HEK293 (cell line): ENCODE measurements at regions not wholly inside any gene's neighbourhood (a gene's known extent, or its start where the extent isn't known, plus 50 kb on each side); places are given as distances from the start of the nearest gene placed in this dataset.

Experiments used
- CTCF ChIA-PET: fragments of 350-600 bp; formaldehyde crosslinking; extraction: SDS; loops from one replicate; lab custom pipeline; 2021; ENCODE audit warnings: antibody characterized with exemption; lab: Yijun Ruan, JAX
- POLR2A ChIA-PET: fragments of 300-600 bp; formaldehyde crosslinking; extraction: SDS; loops from one replicate; lab custom pipeline; 2020; ENCODE audit warnings: antibody characterized with exemption, inconsistent platforms; lab: Yijun Ruan, JAX
- H3K27ac ChIP-seq: fragments of 200-500 bp; sonication (Bioruptor generic); 2 replicates; pipeline ENCODE4 v1.5.1; 2014; ENCODE audit warnings: low read depth, low read length, control low read depth, inconsistent platforms; ENCODE audit errors: extremely low read depth
- H3K36me3 ChIP-seq, 2 experiments: fragments of 200-500 bp in 1 of 2; sonication (Bioruptor generic) in 1 of 2; 1 replicate in 1 of 2; 2 replicates in 1 of 2; pipeline ENCODE4 v1.5.1; 2014 to 2017; ENCODE audit warnings: inconsistent platforms in 2 of 2, low read length in 2 of 2; ENCODE audit not compliant: control insufficient read depth in 2 of 2, insufficient read depth in 1 of 2
- H3K4me1 ChIP-seq: fragments of 200-500 bp; sonication (Bioruptor generic); 2 replicates; pipeline ENCODE4 v1.5.1; 2014; ENCODE audit warnings: mild to moderate bottlenecking, low read length, inconsistent platforms; ENCODE audit not compliant: control insufficient read depth, insufficient read depth
- H3K4me3 ChIP-seq: 2 replicates; pipeline ENCODE4 v1.5.1; 2011; ENCODE audit warnings: low read depth, mild to moderate bottlenecking, control low read depth, low read length, moderate library complexity
- H3K9me3 ChIP-seq: fragments of 200-500 bp; sonication (Bioruptor generic); 2 replicates; pipeline ENCODE4 v1.5.1; 2014; ENCODE audit warnings: low read depth, low read length, inconsistent platforms; ENCODE audit not compliant: control insufficient read depth, insufficient read depth
- HOXC10 ChIP-seq: sonication (generic); formaldehyde crosslinking; IDR thresholded peaks from 2 replicates; pipeline ENCODE4 v1.8.1; 2023; ENCODE audit warnings: mild to moderate bottlenecking, missing genetic modification reagents
- MYNN ChIP-seq: fragments of 450-650 bp; formaldehyde crosslinking; IDR thresholded peaks from 2 replicates; pipeline ENCODE4 v1.5.1; 2016; ENCODE audit warnings: missing biosample characterization, missing genetic modification characterization, borderline replicate concordance
- SCRT1 ChIP-seq: fragments of 450-650 bp; formaldehyde crosslinking; IDR thresholded peaks from 2 replicates; pipeline ENCODE4 v1.5.1; 2016; ENCODE audit warnings: missing biosample characterization, missing genetic modification characterization, borderline replicate concordance
- SP2 ChIP-seq: fragments of 450-650 bp; formaldehyde crosslinking; IDR thresholded peaks from 2 replicates; pipeline ENCODE4 v1.5.1; 2016; ENCODE audit warnings: missing biosample characterization, missing genetic modification characterization
- ZFHX2 ChIP-seq: fragments of 450-650 bp; formaldehyde crosslinking; conservative IDR thresholded peaks from 2 replicates; pipeline ENCODE4 v1.5.1; 2016; ENCODE audit warnings: missing biosample characterization, missing genetic modification characterization
- ZNF132 ChIP-seq: fragments of 450-650 bp; formaldehyde crosslinking; IDR thresholded peaks from 2 replicates; pipeline ENCODE4 v1.5.1; 2017; ENCODE audit warnings: missing biosample characterization, missing genetic modification characterization, borderline replicate concordance
- ZNF133 ChIP-seq: fragments of 450-650 bp; formaldehyde crosslinking; IDR thresholded peaks from 2 replicates; pipeline ENCODE4 v1.5.1; 2016; ENCODE audit warnings: missing biosample characterization, missing genetic modification characterization
- ZNF169 ChIP-seq: fragments of 450-650 bp; formaldehyde crosslinking; IDR thresholded peaks from 2 replicates; pipeline ENCODE4 v1.5.1; 2016; ENCODE audit warnings: missing biosample characterization, missing genetic modification characterization
- ZNF174 ChIP-seq: fragments of 450-650 bp; formaldehyde crosslinking; IDR thresholded peaks from 2 replicates; pipeline ENCODE4 v1.5.0; 2017; ENCODE audit warnings: missing biosample characterization, mild to moderate bottlenecking, missing genetic modification characterization
- ZNF324 ChIP-seq: fragments of 450-650 bp; formaldehyde crosslinking; IDR thresholded peaks from 2 replicates; pipeline ENCODE4 v1.5.1; 2016; ENCODE audit warnings: missing biosample characterization, missing genetic modification characterization
- ZNF366 ChIP-seq: fragments of 450-650 bp; formaldehyde crosslinking; conservative IDR thresholded peaks from 2 replicates; pipeline ENCODE4 v1.5.1; 2016; ENCODE audit warnings: missing biosample characterization, missing genetic modification characterization
- ZNF391 ChIP-seq: fragments of 450-650 bp; formaldehyde crosslinking; IDR thresholded peaks from 2 replicates; pipeline ENCODE4 v1.5.1; 2016; ENCODE audit warnings: low read depth, missing biosample characterization, missing genetic modification characterization, borderline replicate concordance
- ZNF423 ChIP-seq: fragments of 450-650 bp; formaldehyde crosslinking; IDR thresholded peaks from 2 replicates; pipeline ENCODE4 v1.5.1; 2016; ENCODE audit warnings: missing biosample characterization, missing genetic modification characterization
- ZNF660 ChIP-seq: fragments of 450-650 bp; IDR thresholded peaks from 2 replicates; pipeline ENCODE4 v1.5.1; 2018; ENCODE audit warnings: missing biosample characterization, mild to moderate bottlenecking, missing genetic modification characterization
- TF ChIP-seq, protein P1 (sequence below): fragments of 450-650 bp; formaldehyde crosslinking; IDR thresholded peaks from 2 replicates; pipeline ENCODE4 v1.5.1; 2016; ENCODE audit warnings: missing biosample characterization, missing genetic modification characterization
- TF ChIP-seq, protein P2 (sequence below): fragments of 450-650 bp; formaldehyde crosslinking; IDR thresholded peaks from 2 replicates; pipeline ENCODE4 v1.5.1; 2016; ENCODE audit warnings: missing biosample characterization, missing genetic modification characterization
- TF ChIP-seq, protein P3 (sequence below): fragments of 450-650 bp; formaldehyde crosslinking; IDR thresholded peaks from 2 replicates; pipeline ENCODE4 v1.5.1; 2016; ENCODE audit warnings: missing biosample characterization, missing genetic modification characterization
- TF ChIP-seq, protein P4 (sequence below): fragments of 450-650 bp; formaldehyde crosslinking; IDR thresholded peaks from 2 replicates; pipeline ENCODE4 v1.5.1; 2016; ENCODE audit warnings: missing biosample characterization, missing genetic modification characterization
- TF ChIP-seq, protein P5 (sequence below): fragments of 450-650 bp; formaldehyde crosslinking; IDR thresholded peaks from 2 replicates; pipeline ENCODE4 v1.5.1; 2017; ENCODE audit warnings: missing biosample characterization, mild to moderate bottlenecking, missing genetic modification characterization, moderate library complexity

DNA sequence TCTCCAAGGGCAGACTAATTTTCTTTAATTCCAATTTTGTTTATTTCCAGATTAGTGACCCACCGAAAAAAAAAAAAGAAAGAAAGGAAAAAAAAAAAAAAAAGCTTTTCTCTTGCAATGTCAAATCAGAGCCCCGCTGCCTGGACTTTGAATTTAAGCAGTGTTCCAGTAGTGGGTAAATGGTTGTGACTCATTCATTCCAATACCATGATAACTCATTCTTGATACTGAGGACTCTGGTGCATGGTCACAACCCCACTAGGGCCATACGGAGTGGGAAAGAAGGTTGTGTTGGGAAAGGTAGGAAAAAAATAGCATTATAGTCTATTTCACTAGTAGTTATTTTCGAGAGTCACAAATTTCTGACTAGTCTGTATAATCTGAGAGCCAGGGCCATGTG, 59.1 kb upstream of the COL8A1 start:
- Histone ChIP-seq H3K4me1 (no peaks in the 10 kb centered on the region), H3K27ac (no peak overlapping the region), H3K9me3 (no peaks in the 10 kb centered on the region), H3K36me3 (no peaks in the 10 kb centered on the region), H3K4me3 (no peak overlapping the region)
- ChIA-PET POLR2A (no interaction called here), CTCF (interaction anchor here (0.6 kb wide), 1 partner anchor 264 kb away, joined by 4 read pairs; no protein-coding TSS in a partner anchor)
- TF ChIP-seq SCRT1 (tag by site-specific recombination): no peak
- TF ChIP-seq, protein P1, sequence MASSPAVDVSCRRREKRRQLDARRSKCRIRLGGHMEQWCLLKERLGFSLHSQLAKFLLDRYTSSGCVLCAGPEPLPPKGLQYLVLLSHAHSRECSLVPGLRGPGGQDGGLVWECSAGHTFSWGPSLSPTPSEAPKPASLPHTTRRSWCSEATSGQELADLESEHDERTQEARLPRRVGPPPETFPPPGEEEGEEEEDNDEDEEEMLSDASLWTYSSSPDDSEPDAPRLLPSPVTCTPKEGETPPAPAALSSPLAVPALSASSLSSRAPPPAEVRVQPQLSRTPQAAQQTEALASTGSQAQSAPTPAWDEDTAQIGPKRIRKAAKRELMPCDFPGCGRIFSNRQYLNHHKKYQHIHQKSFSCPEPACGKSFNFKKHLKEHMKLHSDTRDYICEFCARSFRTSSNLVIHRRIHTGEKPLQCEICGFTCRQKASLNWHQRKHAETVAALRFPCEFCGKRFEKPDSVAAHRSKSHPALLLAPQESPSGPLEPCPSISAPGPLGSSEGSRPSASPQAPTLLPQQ (tag by site-specific recombination): no peak
- TF ChIP-seq, protein P2, sequence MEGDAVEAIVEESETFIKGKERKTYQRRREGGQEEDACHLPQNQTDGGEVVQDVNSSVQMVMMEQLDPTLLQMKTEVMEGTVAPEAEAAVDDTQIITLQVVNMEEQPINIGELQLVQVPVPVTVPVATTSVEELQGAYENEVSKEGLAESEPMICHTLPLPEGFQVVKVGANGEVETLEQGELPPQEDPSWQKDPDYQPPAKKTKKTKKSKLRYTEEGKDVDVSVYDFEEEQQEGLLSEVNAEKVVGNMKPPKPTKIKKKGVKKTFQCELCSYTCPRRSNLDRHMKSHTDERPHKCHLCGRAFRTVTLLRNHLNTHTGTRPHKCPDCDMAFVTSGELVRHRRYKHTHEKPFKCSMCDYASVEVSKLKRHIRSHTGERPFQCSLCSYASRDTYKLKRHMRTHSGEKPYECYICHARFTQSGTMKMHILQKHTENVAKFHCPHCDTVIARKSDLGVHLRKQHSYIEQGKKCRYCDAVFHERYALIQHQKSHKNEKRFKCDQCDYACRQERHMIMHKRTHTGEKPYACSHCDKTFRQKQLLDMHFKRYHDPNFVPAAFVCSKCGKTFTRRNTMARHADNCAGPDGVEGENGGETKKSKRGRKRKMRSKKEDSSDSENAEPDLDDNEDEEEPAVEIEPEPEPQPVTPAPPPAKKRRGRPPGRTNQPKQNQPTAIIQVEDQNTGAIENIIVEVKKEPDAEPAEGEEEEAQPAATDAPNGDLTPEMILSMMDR (tag by site-specific recombination): no peak
- TF ChIP-seq ZNF423 (tag by site-specific recombination): no peak
- TF ChIP-seq ZNF132 (tag by site-specific recombination): no peak
- no peak for TF ChIP-seq ZFHX2 (tag by site-specific recombination)
- TF ChIP-seq, protein P3, sequence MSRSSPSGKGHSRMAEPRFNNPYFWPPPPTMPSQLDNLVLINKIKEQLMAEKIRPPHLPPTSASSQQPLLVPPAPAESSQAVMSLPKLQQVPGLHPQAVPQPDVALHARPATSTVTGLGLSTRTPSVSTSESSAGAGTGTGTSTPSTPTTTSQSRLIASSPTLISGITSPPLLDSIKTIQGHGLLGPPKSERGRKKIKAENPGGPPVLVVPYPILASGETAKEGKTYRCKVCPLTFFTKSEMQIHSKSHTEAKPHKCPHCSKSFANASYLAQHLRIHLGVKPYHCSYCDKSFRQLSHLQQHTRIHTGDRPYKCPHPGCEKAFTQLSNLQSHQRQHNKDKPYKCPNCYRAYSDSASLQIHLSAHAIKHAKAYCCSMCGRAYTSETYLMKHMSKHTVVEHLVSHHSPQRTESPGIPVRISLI (tag by site-specific recombination): no peak
- TF ChIP-seq ZNF133: no peak
- no peak for TF ChIP-seq ZNF366 (tag by site-specific recombination)
- no peak for TF ChIP-seq MYNN (tag by site-specific recombination)
- no peak for TF ChIP-seq SP2 (tag by site-specific recombination)
- TF ChIP-seq ZNF660 (tag by site-specific recombination): no peak
- TF ChIP-seq, protein P4, sequence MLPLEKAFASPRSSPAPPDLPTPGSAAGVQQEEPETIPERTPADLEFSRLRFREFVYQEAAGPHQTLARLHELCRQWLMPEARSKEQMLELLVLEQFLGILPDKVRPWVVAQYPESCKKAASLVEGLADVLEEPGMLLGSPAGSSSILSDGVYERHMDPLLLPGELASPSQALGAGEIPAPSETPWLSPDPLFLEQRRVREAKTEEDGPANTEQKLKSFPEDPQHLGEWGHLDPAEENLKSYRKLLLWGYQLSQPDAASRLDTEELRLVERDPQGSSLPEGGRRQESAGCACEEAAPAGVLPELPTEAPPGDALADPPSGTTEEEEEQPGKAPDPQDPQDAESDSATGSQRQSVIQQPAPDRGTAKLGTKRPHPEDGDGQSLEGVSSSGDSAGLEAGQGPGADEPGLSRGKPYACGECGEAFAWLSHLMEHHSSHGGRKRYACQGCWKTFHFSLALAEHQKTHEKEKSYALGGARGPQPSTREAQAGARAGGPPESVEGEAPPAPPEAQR: no peak
- TF ChIP-seq ZNF174 (tag by site-specific recombination): no peak
- TF ChIP-seq ZNF391 (tag by site-specific recombination): no peak
- no peak for TF ChIP-seq HOXC10 (CRISPR knock-in tag)
- TF ChIP-seq, protein P5, sequence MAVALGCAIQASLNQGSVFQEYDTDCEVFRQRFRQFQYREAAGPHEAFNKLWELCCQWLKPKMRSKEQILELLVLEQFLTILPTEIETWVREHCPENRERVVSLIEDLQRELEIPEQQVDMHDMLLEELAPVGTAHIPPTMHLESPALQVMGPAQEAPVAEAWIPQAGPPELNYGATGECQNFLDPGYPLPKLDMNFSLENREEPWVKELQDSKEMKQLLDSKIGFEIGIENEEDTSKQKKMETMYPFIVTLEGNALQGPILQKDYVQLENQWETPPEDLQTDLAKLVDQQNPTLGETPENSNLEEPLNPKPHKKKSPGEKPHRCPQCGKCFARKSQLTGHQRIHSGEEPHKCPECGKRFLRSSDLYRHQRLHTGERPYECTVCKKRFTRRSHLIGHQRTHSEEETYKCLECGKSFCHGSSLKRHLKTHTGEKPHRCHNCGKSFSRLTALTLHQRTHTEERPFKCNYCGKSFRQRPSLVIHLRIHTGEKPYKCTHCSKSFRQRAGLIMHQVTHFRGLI (tag by site-specific recombination): no peak
- TF ChIP-seq ZNF169 (tag by site-specific recombination): no peak
- no peak for TF ChIP-seq ZNF324
